Left ventricle myocardium superior (tissue), 1 donor: ENCODE measurements at regions not wholly inside any gene's neighbourhood (a gene's known extent, or its start where the extent isn't known, plus 50 kb on each side); places are given as distances from the start of the nearest gene placed in this dataset.
A peak's percentile ranks its signal among the peaks of the same experiment; 100 is the strongest.
"Not testable (repeated sequence)": the region's sequence is repeated elsewhere in the genome, so short reads cannot be mapped to it uniquely, and the experiment has no call there.

Experiments
- ATAC-seq: fragments of 200-7000 bp; cut with Tn5 transposase; one replicate; pipeline ENCODE4 v1.9.1; 2020; ENCODE audit warnings: mild to moderate bottlenecking, moderate library complexity
- DNase-seq: peaks from one replicate; pipeline ENCODE4 v3.0.0-alpha.2; 2020
- intact Hi-C: fragments of 100-400 bp; cut with micrococcal nuclease; formaldehyde crosslinking; loops from one replicate; pipeline ENCODE4 v1.11.0; 2022
- donor health status: DM: no; HTN: yes; CAD: no; lungs with severe emphysema.

- intact Hi-C loops = no loop called here
- no peak for ATAC-seq
- no peak for DNase-seq
Measured at GRCh38 chr5:82967072-82967471, 110.1 kb downstream of the TMEM167A start.

GRCh38 chr5:82959466-82959865 is 117.7 kb downstream of the TMEM167A start:
- DNase-seq (no peak), ATAC-seq (no peak)
- intact Hi-C loops = no loop called here

GRCh38 chr5:82956600-82956999 is 120.6 kb downstream of the TMEM167A start:
- ATAC-seq (no peak), DNase-seq (no peak)
- intact Hi-C loops = no loop called here

GRCh38 chr5:82952326-82952725 is 124.9 kb downstream of the TMEM167A start:
- ATAC-seq (no peak), DNase-seq (no peak)
- intact Hi-C loops = no loop called here

- ATAC-seq, DNase-seq, intact Hi-C loops: not testable (repeated sequence)
Measured at GRCh38 chr5:82944267-82944666, 132.9 kb downstream of the TMEM167A start.

GRCh38 chr5:82942083-82942881 is 134.9 kb downstream of the TMEM167A start:
- intact Hi-C loops = no loop called here
- no peak for ATAC-seq
- no peak for DNase-seq

- DNase-seq (no peak), ATAC-seq (no peak)
- intact Hi-C loops = no loop called here
Measured at GRCh38 chr5:82938901-82939725, 138.1 kb downstream of the TMEM167A start.

- DNase-seq, intact Hi-C loops, ATAC-seq: not testable (repeated sequence)
Measured at GRCh38 chr5:82932473-82933220, 144.5 kb downstream of the TMEM167A start.

- DNase-seq = no peak
- ATAC-seq = no peak
- intact Hi-C loops = no loop called here
Measured at GRCh38 chr5:82931110-82931509, 146.1 kb downstream of the TMEM167A start.

- no peak for ATAC-seq
- DNase-seq = no peak
- intact Hi-C loops = no loop called here
Measured at GRCh38 chr5:82925061-82925411, 152.2 kb downstream of the TMEM167A start.

- intact Hi-C loops = no loop called here
- DNase-seq (no peak), ATAC-seq (no peak)
Measured at GRCh38 chr5:82924226-82925060, 152.8 kb downstream of the TMEM167A start.

- ATAC-seq (no peak), DNase-seq (no peak)
- intact Hi-C loops = no loop called here
Measured at GRCh38 chr5:82922086-82922734, 155.0 kb downstream of the TMEM167A start.

GRCh38 chr5:82918311-82919031 is 158.7 kb downstream of the TMEM167A start:
- DNase-seq (no peak), ATAC-seq (no peak)
- intact Hi-C loops = no loop called here

- intact Hi-C loops = no loop called here
- DNase-seq (no peak), ATAC-seq (no peak)
Measured at GRCh38 chr5:82917584-82917983, 159.6 kb downstream of the TMEM167A start.

GRCh38 chr5:82913971-82914370 is 163.2 kb downstream of the TMEM167A start:
- intact Hi-C loops = no loop called here
- no peak for ATAC-seq

GRCh38 chr5:82912462-82912861 is 164.7 kb downstream of the TMEM167A start:
- ATAC-seq = no peak
- no peak for DNase-seq
- intact Hi-C loops = no loop called here

More at GRCh38 chr5:82913971-82914370, 163.2 kb downstream of the TMEM167A start:
- no peak for DNase-seq

GRCh38 chr5:82911910-82912309 is 165.3 kb downstream of the TMEM167A start:
- DNase-seq (no peak), ATAC-seq (peak; percentile 27)
- intact Hi-C loops = no loop called here

- ATAC-seq (no peak), DNase-seq (no peak)
- intact Hi-C loops = no loop called here
Measured at GRCh38 chr5:82910905-82911304, 166.3 kb downstream of the TMEM167A start.
